SK-N-SH (cell line): ENCODE measurements at regions not wholly inside any gene's neighbourhood (a gene's known extent, or its start where the extent isn't known, plus 50 kb on each side); places are given as distances from the start of the nearest gene placed in this dataset.

Experiments used
- CTCF ChIA-PET: fragments of 300-600, 350-600 bp; formaldehyde crosslinking; extraction: SDS; loops from one replicate; lab custom pipeline; 2021; lab: Yijun Ruan, JAX
- POLR2A ChIA-PET: fragments of 350-600 bp; sonication (Branson Sonifier 250); formaldehyde crosslinking; extraction: SDS; loops from one replicate; lab custom pipeline; 2020; ENCODE audit warnings: antibody characterized with exemption, inconsistent platforms; lab: Yijun Ruan, JAX
- DNase-seq: peaks from one replicate; pipeline ENCODE4 v3.0.0; 2012
- H2AFZ ChIP-seq: fragments of 200-600 bp; sonication (generic); 2 replicates; pipeline ENCODE4 v1.8.1; 2016; ENCODE audit warnings: antibody characterized with exemption, mild to moderate bottlenecking, low read depth
- H3F3A ChIP-seq: fragments of 200-600 bp; sonication (generic); replicated peaks from 2 replicates; pipeline ENCODE3; 2016; ENCODE audit warnings: antibody characterized with exemption, mild to moderate bottlenecking; ENCODE audit not compliant: insufficient read depth
- H3K27ac ChIP-seq, 2 experiments: fragments of 200-500 bp in 1 of 2; fragments of 200-600 bp in 1 of 2; sonication (Bioruptor generic) in 1 of 2; sonication (generic), shearing (Covaris generic) in 1 of 2; 2 replicates each; pipeline versions ENCODE4 v1.5.1 to v1.6.1; 2014 to 2016; ENCODE audit warnings: low read depth in 2 of 2, inconsistent platforms in 1 of 2, low read length in 1 of 2, mild to moderate bottlenecking in 1 of 2, mixed read lengths in 1 of 2
- H3K27me3 ChIP-seq: fragments of 200-600 bp; sonication (generic), shearing (Covaris generic); 2 replicates; pipeline ENCODE4 v1.6.1; 2016; ENCODE audit warnings: mixed run types; ENCODE audit not compliant: insufficient read depth
- H3K36me3 ChIP-seq, 2 experiments: fragments of 200-500 bp in 1 of 2; fragments of 200-600 bp in 1 of 2; sonication (Bioruptor generic) in 1 of 2; sonication (generic) in 1 of 2; replicated peaks in 1 of 2; 2 replicates each; pipeline versions ENCODE3 to v1.5.1; 2014 to 2016; ENCODE audit warnings: low read length in 1 of 2, mild to moderate bottlenecking in 1 of 2; ENCODE audit not compliant: insufficient read depth in 2 of 2, control insufficient read depth in 1 of 2
- H3K4me1 ChIP-seq, 2 experiments: fragments of 200-500 bp in 1 of 2; fragments of 200-600 bp in 1 of 2; sonication (Bioruptor generic) in 1 of 2; sonication (generic), shearing (Covaris generic) in 1 of 2; 2 replicates each; pipeline versions ENCODE4 v1.5.1 to v1.6.1; 2014 to 2016; ENCODE audit warnings: low read depth in 1 of 2, low read length in 1 of 2, mixed run types in 1 of 2; ENCODE audit not compliant: insufficient read depth in 2 of 2, control insufficient read depth in 1 of 2
- H3K4me2 ChIP-seq: fragments of 200-600 bp; sonication (generic), shearing (Covaris generic); 2 replicates; pipeline ENCODE4 v1.6.1; 2017; ENCODE audit warnings: mixed run types
- H3K4me3 ChIP-seq, 2 experiments: fragments of 200-500 bp in 1 of 2; fragments of 200-600 bp in 1 of 2; sonication (Bioruptor generic) in 1 of 2; sonication (generic), shearing (Covaris generic) in 1 of 2; 2 replicates each; pipeline versions ENCODE4 v1.5.1 to v1.8.1; 2014 to 2016; ENCODE audit warnings: low read depth in 2 of 2, inconsistent platforms in 1 of 2, low read length in 1 of 2, mild to moderate bottlenecking in 1 of 2, mixed read lengths in 1 of 2, moderate library complexity in 1 of 2
- H3K79me2 ChIP-seq: fragments of 200-600 bp; sonication (generic); 2 replicates; pipeline ENCODE4 v1.8.1; 2017; ENCODE audit warnings: mild to moderate bottlenecking; ENCODE audit not compliant: insufficient read depth
- H3K9ac ChIP-seq: fragments of 200-600 bp; sonication (generic); 2 replicates; pipeline ENCODE4 v1.6.1; 2017; ENCODE audit warnings: mixed run types
- H3K9me2 ChIP-seq: fragments of 200-600 bp; sonication (generic); 2 replicates; pipeline ENCODE4 v1.6.1; 2017; ENCODE audit warnings: mixed run types
- H3K9me3 ChIP-seq: fragments of 200-600 bp; sonication (generic); 2 replicates; pipeline ENCODE4 v1.6.1; 2017; ENCODE audit warnings: mixed run types, mild to moderate bottlenecking, moderate library complexity
- H4K20me1 ChIP-seq: fragments of 200-600 bp; sonication (generic); 2 replicates; pipeline ENCODE4 v1.6.1; 2017; ENCODE audit warnings: mild to moderate bottlenecking, mixed run types; ENCODE audit not compliant: insufficient read depth
- EP300 ChIP-seq, 2 experiments: IDR thresholded peaks; 2 replicates each; pipeline versions ENCODE4 v1.4.0 to v1.6.1; 2012; ENCODE audit warnings: borderline replicate concordance in 1 of 2, low read depth in 1 of 2, low read length in 1 of 2
- EZH2phosphoT487 ChIP-seq: fragments of 200-600 bp; sonication (generic); IDR thresholded peaks from 2 replicates; pipeline ENCODE4 v1.6.1; 2017; ENCODE audit warnings: low read depth, mixed run types, mild to moderate bottlenecking, antibody characterized with exemption, moderate library complexity, borderline replicate concordance
- FOXJ3 ChIP-seq: sonication (generic); formaldehyde crosslinking; IDR thresholded peaks from 2 replicates; pipeline ENCODE4 v1.5.1; 2020; ENCODE audit warnings: mild to moderate bottlenecking, missing genetic modification reagents
- GABPA ChIP-seq: IDR thresholded peaks from 2 replicates; pipeline ENCODE4 v1.4.0; 2012; ENCODE audit warnings: low read depth, mild to moderate bottlenecking
- MEF2A ChIP-seq: IDR thresholded peaks from 2 replicates; pipeline ENCODE4 v1.4.0; 2012; ENCODE audit warnings: low read depth, borderline replicate concordance
- NFIC ChIP-seq: IDR thresholded peaks from 2 replicates; pipeline ENCODE4 v1.4.0; 2012; ENCODE audit warnings: borderline replicate concordance
- NRF1 ChIP-seq: IDR thresholded peaks from 2 replicates; pipeline ENCODE4 v1.6.1; 2012; ENCODE audit warnings: low read depth, mild to moderate bottlenecking, low read length
- RAD21 ChIP-seq: IDR thresholded peaks from 2 replicates; pipeline ENCODE4 v1.6.1; 2012; ENCODE audit warnings: mild to moderate bottlenecking, low read length
- TEAD4 ChIP-seq: IDR thresholded peaks from 2 replicates; pipeline ENCODE4 v1.4.0; 2012; ENCODE audit warnings: mild to moderate bottlenecking, borderline replicate concordance; ENCODE audit not compliant: insufficient read depth
- WGBS: methylation state at CpG from one replicate; pipeline ENCODE4 v1.1.6; 2017; ENCODE audit warnings: low lambda C conversion rate; 5-methylcytosine and 5-hydroxymethylcytosine counted together
- TF ChIP-seq, protein P1 (sequence below): fragments of 150-350 bp; IDR thresholded peaks from 2 replicates; pipeline ENCODE4 v1.6.1; 2017; ENCODE audit warnings: antibody characterized with exemption, low read length, low read depth, borderline replicate concordance
- TF ChIP-seq, protein P2 (sequence below): IDR thresholded peaks from 2 replicates; pipeline ENCODE4 v1.4.0; 2012; ENCODE audit warnings: low read depth
- TF ChIP-seq, protein P3 (sequence below): IDR thresholded peaks from 2 replicates; pipeline ENCODE4 v1.6.1; 2012; ENCODE audit warnings: mild to moderate bottlenecking, low read depth, low read length, moderate library complexity

DNA sequence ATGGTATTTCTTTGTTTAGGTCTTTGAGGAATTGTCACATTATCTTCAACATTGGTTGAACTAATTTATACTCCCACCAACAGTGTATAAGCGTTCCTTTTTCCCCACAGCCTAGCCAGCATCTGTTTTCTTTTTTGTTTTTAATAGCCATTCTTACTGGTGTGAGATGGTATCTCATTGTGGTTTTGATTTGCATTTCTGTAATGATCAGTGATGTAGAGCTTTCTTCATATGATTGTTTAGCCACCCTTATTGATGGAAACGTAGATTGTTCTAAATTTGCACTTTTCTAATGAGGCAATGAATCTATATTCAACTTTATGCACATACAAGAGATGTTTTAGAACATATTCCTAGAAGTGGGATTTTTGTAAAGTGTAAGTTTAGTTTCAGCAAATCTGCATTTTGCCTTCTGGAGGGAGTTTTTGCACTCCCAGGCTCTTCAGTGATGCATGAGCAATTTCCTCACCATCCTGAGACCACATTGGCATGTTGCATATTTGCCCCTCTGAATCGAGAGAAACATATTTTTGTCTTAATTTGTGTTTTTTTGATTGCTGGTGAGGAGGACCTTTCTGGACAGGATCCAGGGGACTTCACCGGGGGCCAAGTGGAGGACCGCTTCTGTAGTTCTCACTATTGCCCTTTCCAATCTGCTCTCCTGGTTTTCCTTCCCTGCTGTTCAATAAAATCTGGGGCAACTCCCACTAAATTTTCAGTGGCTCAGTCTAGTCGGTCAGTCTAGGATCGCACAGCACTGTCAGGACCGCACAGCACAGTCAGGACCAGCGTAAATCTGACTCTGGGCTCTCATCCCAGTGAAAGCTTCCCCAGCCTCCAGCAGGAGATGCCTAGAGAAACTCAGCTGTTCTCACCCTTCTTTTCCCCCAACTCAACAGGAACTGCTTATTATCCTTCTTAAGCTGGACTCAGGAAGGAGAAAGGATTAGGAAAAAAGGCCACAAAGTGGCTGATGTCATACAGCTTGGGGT lies 157.0 kb downstream of the PTPN20 start:
- ChIA-PET CTCF (no interaction called here), POLR2A (no interaction called here)
- Histone ChIP-seq H3K27me3 (no peaks in the 10 kb centered on the region; the same call in 1 of the 2 replicates), H3K36me3 (no peaks in the 10 kb centered on the region), H4K20me1 (no peaks in the 10 kb centered on the region), H3F3A (no peaks in the 10 kb centered on the region), H3K9me3 (no peaks in the 10 kb centered on the region), H3K4me2 (no peak overlapping the region), H3K4me1 (no peaks in the 10 kb centered on the region; a peak in 1 of 4 replicates), H3K27ac (no peak overlapping the region), H2AFZ (no peak overlapping the region), H3K4me3 (no peak overlapping the region), H3K79me2 (no peaks in the 10 kb centered on the region), H3K9me2 (no peaks in the 10 kb centered on the region), H3K9ac (no peak overlapping the region)
- no peak for TF ChIP-seq EZH2phosphoT487
- WGBS: 47% methylated on average over 9 of the region's 9 CpGs
- no peak for DNase-seq

DNA sequence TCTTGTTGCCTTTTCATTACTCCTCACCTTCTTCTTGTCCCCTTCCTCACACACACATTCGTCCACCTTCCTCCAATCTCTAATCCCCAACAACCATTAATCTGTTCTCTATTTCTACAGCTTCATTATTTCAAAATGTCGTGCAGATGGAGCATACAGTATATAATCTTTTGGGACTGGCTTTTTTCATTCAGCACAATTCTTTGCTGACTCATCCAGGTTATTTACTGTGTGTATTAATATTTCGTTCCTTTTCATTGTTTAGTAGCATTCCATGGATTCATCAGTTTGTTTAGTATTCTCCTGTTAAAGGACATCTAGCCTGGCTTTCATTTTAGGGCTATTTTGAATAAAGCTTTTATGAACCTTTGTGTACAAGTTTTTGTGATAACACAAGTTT lies 159.3 kb downstream of the PTPN20 start:
- no peak overlapping the region for H3K9ac ChIP-seq
- H2AFZ ChIP-seq: no peak overlapping the region
- CTCF ChIA-PET: interaction anchor here (0.8 kb wide), 1 partner anchor 241 kb away, joined by 3 read pairs; no protein-coding TSS in a partner anchor
- no peaks in the 10 kb centered on the region for H3K9me2 ChIP-seq
- no peak overlapping the region for H3K4me2 ChIP-seq
- no peak for TF ChIP-seq TEAD4
- TF ChIP-seq, protein P1, sequence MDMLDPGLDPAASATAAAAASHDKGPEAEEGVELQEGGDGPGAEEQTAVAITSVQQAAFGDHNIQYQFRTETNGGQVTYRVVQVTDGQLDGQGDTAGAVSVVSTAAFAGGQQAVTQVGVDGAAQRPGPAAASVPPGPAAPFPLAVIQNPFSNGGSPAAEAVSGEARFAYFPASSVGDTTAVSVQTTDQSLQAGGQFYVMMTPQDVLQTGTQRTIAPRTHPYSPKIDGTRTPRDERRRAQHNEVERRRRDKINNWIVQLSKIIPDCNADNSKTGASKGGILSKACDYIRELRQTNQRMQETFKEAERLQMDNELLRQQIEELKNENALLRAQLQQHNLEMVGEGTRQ: no peak
- TF ChIP-seq NFIC: no peak
- no peak for TF ChIP-seq GABPA
- TF ChIP-seq MEF2A: no peak
- H3K27me3 ChIP-seq: no peaks in the 10 kb centered on the region; the same call in 1 of the 2 replicates
- H3K4me1 ChIP-seq: no peaks in the 10 kb centered on the region; a peak in 1 of 4 replicates
- no peaks in the 10 kb centered on the region for H4K20me1 ChIP-seq
- H3K4me3 ChIP-seq: no peak overlapping the region
- H3K9me3 ChIP-seq: no peaks in the 10 kb centered on the region
- no peaks in the 10 kb centered on the region for H3K36me3 ChIP-seq
- DNase-seq: no peak
- POLR2A ChIA-PET: no interaction called here
- H3K79me2 ChIP-seq: no peaks in the 10 kb centered on the region
- no peak overlapping the region for H3K27ac ChIP-seq
- WGBS: 25% methylated on average over 3 of the region's 3 CpGs
- no peaks in the 10 kb centered on the region for H3F3A ChIP-seq

DNA sequence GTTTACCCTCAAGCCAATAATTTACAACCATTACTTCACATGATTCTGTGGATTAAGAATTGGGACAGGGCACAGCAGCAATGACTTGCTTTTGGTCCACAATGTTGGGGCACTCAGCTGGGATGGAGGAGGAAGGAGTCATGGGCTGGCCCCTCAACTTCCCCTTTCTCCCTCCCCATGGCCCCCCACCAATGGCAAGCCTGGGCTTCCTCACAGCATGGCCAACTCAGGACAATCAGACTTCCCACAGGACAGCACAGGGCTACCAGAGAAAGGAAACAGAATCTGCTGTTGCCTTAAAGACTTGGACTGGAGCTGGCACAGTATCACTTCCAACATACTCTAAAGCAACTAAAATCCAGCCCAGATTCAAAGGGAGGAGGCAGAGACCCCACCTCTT lies 160.7 kb downstream of the PTPN20 start:
- Histone ChIP-seq H3K79me2 (no peaks in the 10 kb centered on the region), H3K27me3 (no peaks in the 10 kb centered on the region; the same call in 1 of the 2 replicates), H3K36me3 (no peaks in the 10 kb centered on the region), H3K9ac (no peak overlapping the region), H2AFZ (no peak overlapping the region), H3K9me2 (no peaks in the 10 kb centered on the region), H3F3A (no peaks in the 10 kb centered on the region), H3K27ac (no peak overlapping the region), H3K4me2 (no peak overlapping the region), H3K9me3 (no peaks in the 10 kb centered on the region), H4K20me1 (no peaks in the 10 kb centered on the region), H3K4me1 (peaks cover 0 to 4% of the 10 kb centered on the region in 2 experiments; a peak in 1 of 4 replicates), H3K4me3 (no peak overlapping the region)
- ChIA-PET CTCF (interaction anchor here (0.9 kb wide), 1 partner anchor 24 kb away, joined by 3 read pairs; no protein-coding TSS in a partner anchor), POLR2A (no interaction called here)
- no peak for DNase-seq
- TF ChIP-seq, protein P2, sequence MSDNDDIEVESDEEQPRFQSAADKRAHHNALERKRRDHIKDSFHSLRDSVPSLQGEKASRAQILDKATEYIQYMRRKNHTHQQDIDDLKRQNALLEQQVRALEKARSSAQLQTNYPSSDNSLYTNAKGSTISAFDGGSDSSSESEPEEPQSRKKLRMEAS: no peak
- TF ChIP-seq, protein P3, sequence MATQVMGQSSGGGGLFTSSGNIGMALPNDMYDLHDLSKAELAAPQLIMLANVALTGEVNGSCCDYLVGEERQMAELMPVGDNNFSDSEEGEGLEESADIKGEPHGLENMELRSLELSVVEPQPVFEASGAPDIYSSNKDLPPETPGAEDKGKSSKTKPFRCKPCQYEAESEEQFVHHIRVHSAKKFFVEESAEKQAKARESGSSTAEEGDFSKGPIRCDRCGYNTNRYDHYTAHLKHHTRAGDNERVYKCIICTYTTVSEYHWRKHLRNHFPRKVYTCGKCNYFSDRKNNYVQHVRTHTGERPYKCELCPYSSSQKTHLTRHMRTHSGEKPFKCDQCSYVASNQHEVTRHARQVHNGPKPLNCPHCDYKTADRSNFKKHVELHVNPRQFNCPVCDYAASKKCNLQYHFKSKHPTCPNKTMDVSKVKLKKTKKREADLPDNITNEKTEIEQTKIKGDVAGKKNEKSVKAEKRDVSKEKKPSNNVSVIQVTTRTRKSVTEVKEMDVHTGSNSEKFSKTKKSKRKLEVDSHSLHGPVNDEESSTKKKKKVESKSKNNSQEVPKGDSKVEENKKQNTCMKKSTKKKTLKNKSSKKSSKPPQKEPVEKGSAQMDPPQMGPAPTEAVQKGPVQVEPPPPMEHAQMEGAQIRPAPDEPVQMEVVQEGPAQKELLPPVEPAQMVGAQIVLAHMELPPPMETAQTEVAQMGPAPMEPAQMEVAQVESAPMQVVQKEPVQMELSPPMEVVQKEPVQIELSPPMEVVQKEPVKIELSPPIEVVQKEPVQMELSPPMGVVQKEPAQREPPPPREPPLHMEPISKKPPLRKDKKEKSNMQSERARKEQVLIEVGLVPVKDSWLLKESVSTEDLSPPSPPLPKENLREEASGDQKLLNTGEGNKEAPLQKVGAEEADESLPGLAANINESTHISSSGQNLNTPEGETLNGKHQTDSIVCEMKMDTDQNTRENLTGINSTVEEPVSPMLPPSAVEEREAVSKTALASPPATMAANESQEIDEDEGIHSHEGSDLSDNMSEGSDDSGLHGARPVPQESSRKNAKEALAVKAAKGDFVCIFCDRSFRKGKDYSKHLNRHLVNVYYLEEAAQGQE: no peak
- TF ChIP-seq NRF1 (no peak), EP300 (IDR thresholded peaks at IDR 0.05; ENCODE audit: borderline replicate concordance in 1 of 2, low read depth in 1 of 2, low read length in 1 of 2) (no peak), FOXJ3 (CRISPR knock-in tag) (no peak), RAD21 (no peak)
- TF ChIP-seq, protein P1: no peak
